KMS-11 (cell line): ENCODE measurements at regions not wholly inside any gene's neighbourhood (a gene's known extent, or its start where the extent isn't known, plus 50 kb on each side); places are given as distances from the start of the nearest gene placed in this dataset.

Source experiments
- H2AFZ ChIP-seq: fragments of 200-600 bp; sonication (generic); 2 replicates; pipeline ENCODE4 v1.6.1; 2016; ENCODE audit warnings: antibody characterized with exemption, mixed run types, low read depth
- H3K27ac ChIP-seq: fragments of 200-600 bp; sonication (generic); 2 replicates; pipeline ENCODE4 v1.6.1; 2016; ENCODE audit warnings: mild to moderate bottlenecking, mixed run types
- H3K27me3 ChIP-seq: fragments of 200-600 bp; sonication (generic); 2 replicates; pipeline ENCODE4 v1.6.1; 2017; ENCODE audit warnings: mild to moderate bottlenecking, low read depth, mixed run types, moderate library complexity; ENCODE audit not compliant: insufficient read depth
- H3K36me3 ChIP-seq: fragments of 200-600 bp; sonication (generic); 2 replicates; pipeline ENCODE4 v1.6.1; 2017; ENCODE audit warnings: mild to moderate bottlenecking, mixed run types; ENCODE audit not compliant: insufficient read depth
- H3K4me1 ChIP-seq: fragments of 200-600 bp; sonication (generic); 2 replicates; pipeline ENCODE4 v1.6.1; 2016; ENCODE audit warnings: mild to moderate bottlenecking, low read depth, mixed run types; ENCODE audit not compliant: poor library complexity, severe bottlenecking
- H3K4me2 ChIP-seq: fragments of 200-600 bp; sonication (generic); 2 replicates; pipeline ENCODE4 v1.7.0; 2016; ENCODE audit warnings: mild to moderate bottlenecking, mixed run types
- H3K4me3 ChIP-seq: fragments of 200-600 bp; sonication (generic); IDR thresholded peaks from 2 replicates; pipeline ENCODE4 v1.6.1; 2017; ENCODE audit warnings: low read depth, low read length, mixed read lengths; ENCODE audit not compliant: insufficient read depth
- H3K79me2 ChIP-seq: fragments of 200-600 bp; sonication (generic); 2 replicates; pipeline ENCODE4 v1.6.1; 2016; ENCODE audit warnings: low read depth, mixed run types; ENCODE audit not compliant: insufficient read depth
- H3K9ac ChIP-seq: fragments of 200-600 bp; sonication (generic); 2 replicates; pipeline ENCODE4 v1.6.1; 2016; ENCODE audit warnings: mild to moderate bottlenecking, mixed run types
- H4K20me1 ChIP-seq: fragments of 200-600 bp; sonication (generic); 2 replicates; pipeline ENCODE4 v1.6.1; 2016; ENCODE audit warnings: mild to moderate bottlenecking, mixed run types; ENCODE audit not compliant: insufficient read depth
- TF ChIP-seq, protein P1 (sequence below): fragments of 200-600 bp; sonication (generic); conservative IDR thresholded peaks from 2 replicates; pipeline ENCODE4 v1.6.1; 2017; ENCODE audit warnings: low read depth, mild to moderate bottlenecking, antibody characterized with exemption, low read length, moderate library complexity, mixed read lengths

DNA sequence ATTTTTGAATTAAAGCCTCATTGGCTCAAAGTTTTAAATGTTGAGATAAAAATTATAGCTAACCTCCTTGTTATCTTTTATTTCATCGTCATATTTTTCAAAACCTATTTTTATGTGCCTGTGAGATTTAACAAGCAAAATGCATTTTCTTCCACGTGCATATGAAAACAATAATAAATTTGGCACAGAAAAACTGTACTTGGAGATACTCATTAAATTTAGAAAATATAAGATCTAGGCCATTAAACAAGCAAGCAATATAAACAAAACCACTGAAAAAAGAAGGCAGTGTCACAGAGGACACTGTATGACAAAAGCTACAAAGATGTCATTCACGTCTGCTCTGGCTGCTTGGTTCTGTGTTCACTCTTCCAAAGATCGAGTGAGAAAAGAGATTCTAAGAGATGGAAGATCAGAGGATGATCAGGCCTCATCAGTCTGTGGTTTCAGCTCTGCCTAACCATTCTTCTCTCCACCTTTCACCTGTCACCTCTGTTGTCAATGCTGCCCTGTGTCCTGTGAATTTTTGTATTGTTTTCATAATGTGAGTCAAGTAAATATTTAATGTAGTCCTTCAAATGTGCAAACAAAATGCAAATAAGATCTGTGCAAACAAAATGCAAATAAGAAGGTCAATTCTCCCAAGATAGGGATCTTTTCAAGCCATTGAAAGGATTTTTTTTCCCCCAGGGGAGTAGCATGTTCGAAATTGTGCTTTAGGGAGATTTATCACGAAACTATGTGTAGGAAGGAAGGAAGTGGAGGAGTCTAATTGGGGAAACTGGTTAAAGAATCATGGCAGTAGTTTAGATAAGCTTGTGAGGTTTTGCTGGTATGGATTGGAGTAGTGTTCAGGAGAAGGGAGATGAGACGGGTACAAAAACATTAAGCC is 138.7 kb upstream of the RBMS1 start:
- no peak overlapping the region for H3K9ac ChIP-seq
- H2AFZ ChIP-seq = no peak overlapping the region
- no peak overlapping the region for H3K27ac ChIP-seq
- no peaks in the 10 kb centered on the region for H3K27me3 ChIP-seq
- no peaks in the 10 kb centered on the region for H3K79me2 ChIP-seq
- no peaks in the 10 kb centered on the region for H3K36me3 ChIP-seq
- H4K20me1 ChIP-seq = no peaks in the 10 kb centered on the region
- no peaks in the 10 kb centered on the region for H3K4me1 ChIP-seq
- H3K4me2 ChIP-seq = no peak overlapping the region
- TF ChIP-seq, protein P1, sequence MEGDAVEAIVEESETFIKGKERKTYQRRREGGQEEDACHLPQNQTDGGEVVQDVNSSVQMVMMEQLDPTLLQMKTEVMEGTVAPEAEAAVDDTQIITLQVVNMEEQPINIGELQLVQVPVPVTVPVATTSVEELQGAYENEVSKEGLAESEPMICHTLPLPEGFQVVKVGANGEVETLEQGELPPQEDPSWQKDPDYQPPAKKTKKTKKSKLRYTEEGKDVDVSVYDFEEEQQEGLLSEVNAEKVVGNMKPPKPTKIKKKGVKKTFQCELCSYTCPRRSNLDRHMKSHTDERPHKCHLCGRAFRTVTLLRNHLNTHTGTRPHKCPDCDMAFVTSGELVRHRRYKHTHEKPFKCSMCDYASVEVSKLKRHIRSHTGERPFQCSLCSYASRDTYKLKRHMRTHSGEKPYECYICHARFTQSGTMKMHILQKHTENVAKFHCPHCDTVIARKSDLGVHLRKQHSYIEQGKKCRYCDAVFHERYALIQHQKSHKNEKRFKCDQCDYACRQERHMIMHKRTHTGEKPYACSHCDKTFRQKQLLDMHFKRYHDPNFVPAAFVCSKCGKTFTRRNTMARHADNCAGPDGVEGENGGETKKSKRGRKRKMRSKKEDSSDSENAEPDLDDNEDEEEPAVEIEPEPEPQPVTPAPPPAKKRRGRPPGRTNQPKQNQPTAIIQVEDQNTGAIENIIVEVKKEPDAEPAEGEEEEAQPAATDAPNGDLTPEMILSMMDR = no peak
- H3K4me3 ChIP-seq = no peak overlapping the region

DNA sequence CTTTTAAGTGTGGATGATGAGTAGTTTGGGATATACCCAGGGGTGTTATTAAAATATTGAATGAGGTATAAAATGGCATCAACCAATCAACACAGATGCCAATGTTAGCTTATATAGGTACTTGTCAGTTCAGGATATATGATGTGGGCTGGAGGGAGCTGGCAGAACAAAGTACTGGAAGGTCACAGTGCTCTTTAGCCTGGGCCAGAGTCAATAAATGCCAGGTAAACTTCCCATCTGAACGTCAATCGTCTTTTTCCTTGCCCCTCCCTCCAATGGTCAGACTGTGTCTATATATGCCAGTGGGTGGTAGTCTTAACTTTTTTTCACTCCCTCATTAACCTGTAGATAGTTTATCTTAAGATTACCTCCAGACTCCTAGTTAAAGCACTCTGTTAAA is 140.8 kb upstream of the RBMS1 start:
- no peaks in the 10 kb centered on the region for H3K27me3 ChIP-seq
- H3K4me2 ChIP-seq = no peak overlapping the region

DNA sequence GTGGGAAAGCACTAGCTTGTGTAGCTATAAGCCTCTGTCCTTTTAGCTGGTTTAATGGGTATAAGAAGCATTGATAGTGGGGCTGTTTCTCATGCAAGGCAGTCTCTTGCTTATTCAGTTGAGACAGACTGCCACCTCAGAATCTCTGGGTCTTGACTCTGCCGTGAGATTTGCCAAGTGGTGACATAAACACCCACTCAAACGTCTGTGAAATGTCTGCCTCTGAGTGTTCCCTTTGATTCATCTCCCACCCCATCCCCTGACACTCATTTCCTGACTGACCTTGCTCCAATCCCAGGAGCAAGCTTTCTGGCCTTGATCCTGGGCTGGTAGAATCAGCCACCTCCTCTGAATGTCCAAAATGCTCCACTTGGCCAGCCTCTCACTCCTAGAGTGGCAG is 141.9 kb upstream of the RBMS1 start:
- Histone ChIP-seq H3K9ac (no peak overlapping the region), H3K4me3 (no peak overlapping the region), H3K79me2 (no peaks in the 10 kb centered on the region), H3K4me1 (no peaks in the 10 kb centered on the region), H3K4me2 (no peak overlapping the region), H3K27ac (no peak overlapping the region), H2AFZ (no peak overlapping the region), H3K27me3 (no peaks in the 10 kb centered on the region), H4K20me1 (no peaks in the 10 kb centered on the region), H3K36me3 (no peaks in the 10 kb centered on the region)
- TF ChIP-seq, protein P1 = no peak

More for the DNA sequence above, 140.8 kb upstream of the RBMS1 start:
- TF ChIP-seq, protein P1 = no peak
- Histone ChIP-seq H3K36me3 (no peaks in the 10 kb centered on the region), H3K4me3 (no peak overlapping the region), H2AFZ (no peak overlapping the region), H3K79me2 (no peaks in the 10 kb centered on the region), H3K9ac (no peak overlapping the region), H4K20me1 (no peaks in the 10 kb centered on the region), H3K27ac (no peak overlapping the region), H3K4me1 (no peaks in the 10 kb centered on the region)

DNA sequence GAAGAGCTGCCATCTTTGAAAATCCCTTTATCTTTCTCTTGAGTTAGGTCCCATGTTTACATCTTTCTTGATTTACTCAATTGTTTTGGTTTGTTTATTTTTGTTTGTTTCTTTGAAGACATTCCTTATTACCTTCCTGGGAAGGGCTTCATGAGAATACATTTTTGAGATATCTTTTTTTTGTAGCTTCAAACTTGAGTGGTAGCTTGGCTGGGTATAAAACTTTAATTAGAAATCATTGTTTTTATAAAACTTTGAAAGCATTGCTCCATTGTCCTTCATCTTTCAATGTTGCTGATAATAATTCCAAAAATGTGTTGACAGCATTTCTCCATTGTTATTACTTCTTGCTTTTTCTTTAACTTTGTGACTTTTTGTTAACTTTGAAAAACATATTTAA is 145.9 kb upstream of the RBMS1 start:
- no peak overlapping the region for H3K9ac ChIP-seq
- TF ChIP-seq, protein P1 = no peak

More for the DNA sequence above, 145.9 kb upstream of the RBMS1 start:
- Histone ChIP-seq H3K4me1 (no peaks in the 10 kb centered on the region), H3K27ac (no peak overlapping the region), H3K4me2 (no peak overlapping the region), H3K4me3 (no peak overlapping the region), H3K79me2 (no peaks in the 10 kb centered on the region), H3K27me3 (no peaks in the 10 kb centered on the region), H3K36me3 (no peaks in the 10 kb centered on the region), H4K20me1 (no peaks in the 10 kb centered on the region), H2AFZ (no peak overlapping the region)
